BJ (cell line): ENCODE measurements at regions not wholly inside any gene's neighbourhood (a gene's known extent, or its start where the extent isn't known, plus 50 kb on each side); places are given as distances from the start of the nearest gene placed in this dataset.

Experiments
- CTCF ChIA-PET: fragments of 350-600 bp; formaldehyde crosslinking; extraction: SDS; loops from one replicate; lab custom pipeline; 2021; ENCODE audit warnings: antibody characterized with exemption, inconsistent platforms; lab: Yijun Ruan, JAX
- POLR2A ChIA-PET: fragments of 300-600 bp; sonication (Branson Sonifier 250); formaldehyde crosslinking; extraction: SDS; loops from one replicate; lab custom pipeline; 2021; ENCODE audit warnings: antibody characterized with exemption; lab: Charles Lee
- DNase-seq: peaks from one replicate; pipeline ENCODE4 v3.0.0-alpha.2; 2011; ENCODE audit warnings: low read depth
- H3K27me3 ChIP-seq: 2 replicates; pipeline ENCODE4 v1.6.0; 2011; ENCODE audit warnings: low read length; ENCODE audit not compliant: control insufficient read depth, insufficient read depth
- H3K36me3 ChIP-seq: 2 replicates; pipeline ENCODE4 v1.5.1; 2011; ENCODE audit warnings: low read length; ENCODE audit not compliant: control insufficient read depth, insufficient read depth
- H3K4me3 ChIP-seq: 2 replicates; pipeline ENCODE4 v1.5.1; 2011; ENCODE audit warnings: low read depth, mild to moderate bottlenecking, control low read depth, low read length
- TF ChIP-seq, protein P1 (sequence below): IDR thresholded peaks from 2 replicates; pipeline ENCODE4 v1.5.1; 2011; ENCODE audit warnings: low read depth, mild to moderate bottlenecking, control low read depth, inconsistent platforms, low read length, moderate library complexity; ENCODE audit not compliant: insufficient read depth

DNA sequence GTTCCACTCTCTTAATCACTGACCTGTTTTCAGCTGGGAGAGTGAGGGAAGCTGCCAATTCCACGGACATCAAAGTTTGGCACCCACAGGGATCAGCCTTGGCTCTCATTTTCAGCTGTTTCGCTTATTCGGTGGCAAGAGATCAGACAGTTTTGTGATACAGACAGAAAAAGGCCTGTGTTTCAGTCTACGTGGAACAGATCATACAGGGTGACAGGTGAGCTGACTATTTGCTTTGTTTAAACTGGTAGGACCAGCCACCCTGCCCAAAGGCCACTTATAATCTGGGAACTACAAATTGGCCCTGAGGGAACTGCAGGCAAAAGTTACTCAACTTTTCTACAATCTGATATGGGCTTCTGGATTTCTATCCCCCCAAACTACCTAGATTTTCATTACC lies 128.6 kb downstream of the ZNF467 start:
- POLR2A ChIA-PET, result no interaction called here

GRCh38 chr7:149642589-149642988 lies 130.8 kb downstream of the ZNF467 start:
- H3K4me3 ChIP-seq, result no peak overlapping the region
- ChIA-PET POLR2A (no interaction called here), CTCF (interaction anchor here (1.2 to 3.6 kb wide), 2 partner anchors 17 to 19 kb away, joined by 4 to 11 read pairs; no protein-coding TSS in a partner anchor)
- no peaks in the 10 kb centered on the region; the same call in 1 of the 2 replicates for H3K27me3 ChIP-seq
- no peak for DNase-seq
- TF ChIP-seq, protein P1, sequence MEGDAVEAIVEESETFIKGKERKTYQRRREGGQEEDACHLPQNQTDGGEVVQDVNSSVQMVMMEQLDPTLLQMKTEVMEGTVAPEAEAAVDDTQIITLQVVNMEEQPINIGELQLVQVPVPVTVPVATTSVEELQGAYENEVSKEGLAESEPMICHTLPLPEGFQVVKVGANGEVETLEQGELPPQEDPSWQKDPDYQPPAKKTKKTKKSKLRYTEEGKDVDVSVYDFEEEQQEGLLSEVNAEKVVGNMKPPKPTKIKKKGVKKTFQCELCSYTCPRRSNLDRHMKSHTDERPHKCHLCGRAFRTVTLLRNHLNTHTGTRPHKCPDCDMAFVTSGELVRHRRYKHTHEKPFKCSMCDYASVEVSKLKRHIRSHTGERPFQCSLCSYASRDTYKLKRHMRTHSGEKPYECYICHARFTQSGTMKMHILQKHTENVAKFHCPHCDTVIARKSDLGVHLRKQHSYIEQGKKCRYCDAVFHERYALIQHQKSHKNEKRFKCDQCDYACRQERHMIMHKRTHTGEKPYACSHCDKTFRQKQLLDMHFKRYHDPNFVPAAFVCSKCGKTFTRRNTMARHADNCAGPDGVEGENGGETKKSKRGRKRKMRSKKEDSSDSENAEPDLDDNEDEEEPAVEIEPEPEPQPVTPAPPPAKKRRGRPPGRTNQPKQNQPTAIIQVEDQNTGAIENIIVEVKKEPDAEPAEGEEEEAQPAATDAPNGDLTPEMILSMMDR, result no peak
- no peaks in the 10 kb centered on the region for H3K36me3 ChIP-seq

More for the DNA sequence above, 128.6 kb downstream of the ZNF467 start:
- TF ChIP-seq, protein P1, result no peak
- Histone ChIP-seq H3K27me3 (0 out of 2 replicates have a peak, but pooled peaks cover 1% of the 10 kb centered on the region), H3K36me3 (no peaks in the 10 kb centered on the region), H3K4me3 (no peak overlapping the region)
- CTCF ChIA-PET, result interaction anchor here (1.0 kb wide), 1 partner anchor 29 kb away, joined by 3 read pairs; no protein-coding TSS in a partner anchor
- no peak for DNase-seq

DNA sequence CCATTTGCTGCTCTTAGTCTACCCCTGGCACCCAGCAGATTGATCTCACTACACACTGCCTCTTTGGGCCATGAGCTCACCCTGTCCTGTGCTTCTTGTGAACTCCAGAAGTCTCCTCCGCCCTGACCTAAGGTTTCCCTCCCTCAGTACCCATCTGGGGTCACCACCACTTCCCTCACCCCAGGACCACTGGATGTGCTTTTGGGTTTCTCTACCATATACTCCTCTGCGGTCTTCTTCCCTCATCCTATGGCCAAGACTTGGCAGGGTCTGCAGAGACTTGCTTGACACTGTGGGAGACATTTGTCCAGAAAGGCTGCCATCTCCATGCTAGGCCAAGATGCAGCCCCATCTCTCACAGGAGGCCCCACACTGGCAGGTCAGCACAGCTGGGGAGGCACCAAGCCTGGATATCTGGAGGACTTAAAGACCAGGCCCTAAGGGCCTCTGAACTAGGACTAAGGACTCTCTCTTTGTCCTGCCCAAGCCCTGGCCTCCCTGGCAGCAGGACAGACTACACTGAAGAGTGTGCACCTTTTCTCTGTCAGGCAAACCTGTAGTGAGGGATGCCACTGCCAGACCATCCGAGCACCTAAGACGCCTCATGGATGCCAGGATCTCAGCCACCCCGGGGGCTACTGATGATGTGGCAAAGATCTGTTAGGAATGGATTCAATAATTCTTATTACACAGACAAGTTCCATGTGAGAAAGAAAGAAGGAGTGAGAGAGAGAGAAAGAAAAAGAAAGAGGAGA lies 134.6 kb downstream of the ZNF467 start:
- TF ChIP-seq, protein P1, result no peak
- Histone ChIP-seq H3K27me3 (peaks cover 4% of the 10 kb centered on the region; the same call in 1 of the 2 replicates), H3K4me3 (no peak overlapping the region), H3K36me3 (no peaks in the 10 kb centered on the region)
- CTCF ChIA-PET, result interaction anchor here (1.5 to 2.4 kb wide), 2 partner anchors 14 to 24 kb away, joined by 5 to 7 read pairs; no protein-coding TSS in a partner anchor
- DNase-seq, result no peak
- POLR2A ChIA-PET, result no interaction called here

DNA sequence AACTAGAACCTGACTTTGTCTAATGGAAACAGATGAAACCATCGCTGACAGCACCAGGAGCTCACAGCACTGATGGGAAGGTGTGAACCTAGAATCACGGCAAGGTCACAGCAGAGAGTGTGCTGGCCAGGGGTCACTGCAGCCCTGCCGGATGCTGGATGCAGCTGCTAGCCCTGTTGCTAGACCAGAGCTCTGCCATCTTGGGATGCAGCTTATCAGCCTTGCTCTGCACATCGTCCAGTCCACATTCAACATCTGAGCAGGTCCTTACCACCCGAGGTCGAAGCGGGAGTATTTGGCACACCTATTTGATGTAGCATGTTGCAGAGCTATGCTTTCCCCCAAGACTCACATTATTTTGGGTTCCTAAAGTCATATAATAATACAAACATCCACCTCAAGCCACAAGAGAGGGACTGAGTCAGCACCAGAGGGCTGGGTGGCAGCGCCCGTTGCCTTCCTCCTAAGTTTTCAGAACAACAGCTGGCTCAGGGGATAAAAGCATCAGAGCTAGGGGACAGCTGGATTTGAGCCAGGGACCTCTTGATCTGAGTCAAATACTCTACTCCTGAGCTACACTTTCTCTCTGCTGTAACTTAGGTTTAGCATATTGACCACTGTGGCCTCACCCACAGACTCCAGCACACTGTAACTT lies 135.3 kb downstream of the ZNF467 start:
- no peak for DNase-seq
- H3K4me3 ChIP-seq, result no peak overlapping the region
- TF ChIP-seq, protein P1, result no peak
- H3K27me3 ChIP-seq, result peaks cover 5% of the 10 kb centered on the region; the same call in 1 of the 2 replicates
- H3K36me3 ChIP-seq, result no peaks in the 10 kb centered on the region
- POLR2A ChIA-PET, result no interaction called here
- CTCF ChIA-PET, result interaction anchor here (1.5 to 2.4 kb wide), 2 partner anchors 13 to 25 kb away, joined by 5 to 7 read pairs; no protein-coding TSS in a partner anchor
